Immature natural killer cell (primary cell): ENCODE measurements at regions not wholly inside any gene's neighbourhood (a gene's known extent, or its start where the extent isn't known, plus 50 kb on each side); places are given as distances from the start of the nearest gene placed in this dataset.

Experiments
- DNase-seq, 3 donors: peaks; one replicate each; pipeline ENCODE4 v3.0.0; 2022; ENCODE audit warnings: mixed read lengths in 1 of 3
- H3K27ac Mint-ChIP-seq, 6 donors: one replicate each; pipeline ENCODE4 v1.8.0; 2020; ENCODE audit warnings: mixed read lengths in 6 of 6, mild to moderate bottlenecking in 5 of 6, inconsistent platforms in 4 of 6, moderate library complexity in 3 of 6
- H3K27me3 Mint-ChIP-seq, 3 donors: one replicate each; pipeline ENCODE4 v1.8.0; 2020 to 2021; ENCODE audit warnings: low read depth in 3 of 3, mild to moderate bottlenecking in 3 of 3, mixed read lengths in 3 of 3, moderate library complexity in 3 of 3, inconsistent platforms in 1 of 3
- H3K36me3 Mint-ChIP-seq, 3 donors: one replicate each; pipeline ENCODE4 v1.8.0; 2020; ENCODE audit warnings: mixed read lengths in 3 of 3, inconsistent platforms in 2 of 3, mild to moderate bottlenecking in 2 of 3
- H3K4me1 Mint-ChIP-seq, 2 donors: one replicate each; pipeline ENCODE4 v1.8.0; 2020; ENCODE audit warnings: inconsistent platforms in 2 of 2, mild to moderate bottlenecking in 2 of 2, mixed read lengths in 2 of 2, moderate library complexity in 1 of 2
- H3K4me3 Mint-ChIP-seq, 5 donors: one replicate each; pipeline ENCODE4 v1.8.0; 2020; ENCODE audit warnings: mild to moderate bottlenecking in 5 of 5, mixed read lengths in 5 of 5, inconsistent platforms in 3 of 5, moderate library complexity in 3 of 5
- H3K9me3 Mint-ChIP-seq, 6 donors: one replicate each; pipeline ENCODE4 v1.8.0; 2020; ENCODE audit warnings: mild to moderate bottlenecking in 6 of 6, mixed read lengths in 6 of 6, inconsistent platforms in 4 of 6, moderate library complexity in 3 of 6

GRCh38 chr21:14862794-14863720 is 201.7 kb downstream of the NRIP1 start:
- Mint-ChIP-seq H3K27ac (no peak overlapping the region), H3K36me3 (no peaks in the 10 kb centered on the region), H3K4me3 (no peak overlapping the region), H3K27me3 (peaks cover 0 to 4% (median 4%) of the 10 kb centered on the region in 3 donors), H3K4me1 (no peaks in the 10 kb centered on the region), H3K9me3 (no peaks in the 10 kb centered on the region)
- DNase-seq: no peak

GRCh38 chr21:14858311-14858710 is 206.5 kb downstream of the NRIP1 start:
- no peak for DNase-seq
- no peak overlapping the region for H3K27ac Mint-ChIP-seq
- no peaks in the 10 kb centered on the region for H3K36me3 Mint-ChIP-seq
- no peaks in the 10 kb centered on the region for H3K4me1 Mint-ChIP-seq
- peaks cover 0 to 4% (median 2%) of the 10 kb centered on the region in 3 donors for H3K27me3 Mint-ChIP-seq
- peaks cover 0 to 3% (median 0%) of the 10 kb centered on the region in 6 donors for H3K9me3 Mint-ChIP-seq
- H3K4me3 Mint-ChIP-seq: no peak overlapping the region

- DNase-seq: no peak
- Mint-ChIP-seq H3K27ac (no peak overlapping the region), H3K36me3 (no peaks in the 10 kb centered on the region)
These were observed 207.3 kb downstream of the NRIP1 start for GRCh38 chr21:14857529-14857928.

GRCh38 chr21:14850394-14850793 is 214.4 kb downstream of the NRIP1 start:
- H3K9me3 Mint-ChIP-seq: peaks cover 1 to 6% (median 4%) of the 10 kb centered on the region in 6 donors
- DNase-seq: no peak
- H3K4me1 Mint-ChIP-seq: no peaks in the 10 kb centered on the region
- no peak overlapping the region for H3K4me3 Mint-ChIP-seq
- H3K36me3 Mint-ChIP-seq: peaks cover 0 to 7% (median 0%) of the 10 kb centered on the region in 3 donors
- H3K27ac Mint-ChIP-seq: no peak overlapping the region
- peaks cover 0 to 3% (median 0%) of the 10 kb centered on the region in 3 donors for H3K27me3 Mint-ChIP-seq

More at GRCh38 chr21:14857529-14857928, 207.3 kb downstream of the NRIP1 start:
- Mint-ChIP-seq H3K9me3 (peaks cover 0 to 4% (median 0%) of the 10 kb centered on the region in 6 donors), H3K4me3 (no peak overlapping the region), H3K27me3 (peaks cover 0 to 4% (median 2%) of the 10 kb centered on the region in 3 donors), H3K4me1 (no peaks in the 10 kb centered on the region)

- no peak overlapping the region for H3K27ac Mint-ChIP-seq
- peaks cover 1 to 10% (median 3%) of the 10 kb centered on the region in 6 donors for H3K9me3 Mint-ChIP-seq
- H3K4me1 Mint-ChIP-seq: no peaks in the 10 kb centered on the region
- H3K27me3 Mint-ChIP-seq: peaks cover 0 to 4% (median 2%) of the 10 kb centered on the region in 3 donors
- peaks cover 0 to 7% (median 0%) of the 10 kb centered on the region in 3 donors for H3K36me3 Mint-ChIP-seq
- H3K4me3 Mint-ChIP-seq: no peak overlapping the region
- DNase-seq: no peak
These were observed 218.2 kb downstream of the NRIP1 start for GRCh38 chr21:14846621-14847020.

GRCh38 chr21:14844001-14844400 is 220.8 kb downstream of the NRIP1 start:
- no peak for DNase-seq
- Mint-ChIP-seq H3K4me1 (no peaks in the 10 kb centered on the region), H3K27ac (no peak overlapping the region), H3K9me3 (peaks cover 0 to 10% (median 3%) of the 10 kb centered on the region in 6 donors), H3K36me3 (peaks cover 0 to 7% (median 0%) of the 10 kb centered on the region in 3 donors), H3K27me3 (peaks cover 0 to 3% (median 2%) of the 10 kb centered on the region in 3 donors), H3K4me3 (no peak overlapping the region)

GRCh38 chr21:14842601-14843000 is 222.2 kb downstream of the NRIP1 start:
- Mint-ChIP-seq H3K4me3 (no peak overlapping the region), H3K9me3 (peaks cover 0 to 10% (median 4%) of the 10 kb centered on the region in 6 donors), H3K27ac (no peak overlapping the region), H3K36me3 (peaks cover 0 to 7% (median 0%) of the 10 kb centered on the region in 3 donors), H3K27me3 (peaks cover 0 to 2% (median 1%) of the 10 kb centered on the region in 3 donors), H3K4me1 (no peaks in the 10 kb centered on the region)
- DNase-seq: no peak

- Mint-ChIP-seq H3K27ac (no peak overlapping the region), H3K36me3 (peaks cover 0 to 3% (median 0%) of the 10 kb centered on the region in 3 donors), H3K27me3 (peaks cover 0 to 2% (median 1%) of the 10 kb centered on the region in 3 donors), H3K9me3 (peaks cover 0 to 8% (median 4%) of the 10 kb centered on the region in 6 donors), H3K4me1 (no peaks in the 10 kb centered on the region), H3K4me3 (no peak overlapping the region)
- no peak for DNase-seq
These were observed 223.0 kb downstream of the NRIP1 start for GRCh38 chr21:14841511-14842472.

- Mint-ChIP-seq H3K4me1 (no peaks in the 10 kb centered on the region), H3K27ac (no peak overlapping the region), H3K36me3 (no peaks in the 10 kb centered on the region), H3K27me3 (peaks cover 0 to 2% (median 1%) of the 10 kb centered on the region in 3 donors), H3K4me3 (no peak overlapping the region), H3K9me3 (peaks cover 0 to 2% (median 0%) of the 10 kb centered on the region in 6 donors)
- DNase-seq: no peak
These were observed 226.4 kb downstream of the NRIP1 start for GRCh38 chr21:14838400-14838799.

- Mint-ChIP-seq H3K27ac (no peak overlapping the region), H3K9me3 (peaks cover 0 to 2% (median 0%) of the 10 kb centered on the region in 6 donors), H3K27me3 (no peaks in the 10 kb centered on the region), H3K4me1 (no peaks in the 10 kb centered on the region), H3K4me3 (no peak overlapping the region), H3K36me3 (no peaks in the 10 kb centered on the region)
- no peak for DNase-seq
These were observed 227.8 kb downstream of the NRIP1 start for GRCh38 chr21:14836950-14837349.

GRCh38 chr21:14833666-14834351 is 231.0 kb downstream of the NRIP1 start:
- no peaks in the 10 kb centered on the region for H3K36me3 Mint-ChIP-seq
- no peaks in the 10 kb centered on the region for H3K27me3 Mint-ChIP-seq
- H3K4me3 Mint-ChIP-seq: no peak overlapping the region
- no peak overlapping the region for H3K27ac Mint-ChIP-seq
- H3K9me3 Mint-ChIP-seq: peaks cover 0 to 2% (median 0%) of the 10 kb centered on the region in 6 donors
- no peak for DNase-seq
- no peaks in the 10 kb centered on the region for H3K4me1 Mint-ChIP-seq

- no peak for DNase-seq
- Mint-ChIP-seq H3K27ac (no peak overlapping the region), H3K9me3 (peaks cover 0 to 2% (median 0%) of the 10 kb centered on the region in 6 donors), H3K4me3 (no peak overlapping the region), H3K36me3 (no peaks in the 10 kb centered on the region), H3K4me1 (no peaks in the 10 kb centered on the region), H3K27me3 (no peaks in the 10 kb centered on the region)
These were observed 231.6 kb downstream of the NRIP1 start for GRCh38 chr21:14833241-14833640.

GRCh38 chr21:14830307-14830706 is 234.5 kb downstream of the NRIP1 start:
- Mint-ChIP-seq H3K27me3 (no peaks in the 10 kb centered on the region), H3K27ac (no peak overlapping the region), H3K9me3 (peaks cover 0 to 4% (median 0%) of the 10 kb centered on the region in 6 donors), H3K36me3 (no peaks in the 10 kb centered on the region), H3K4me3 (no peak overlapping the region), H3K4me1 (no peaks in the 10 kb centered on the region)
- DNase-seq: no peak
